Amygdala (tissue), 56 donors: ENCODE measurements at regions not wholly inside any gene's neighbourhood (a gene's known extent, or its start where the extent isn't known, plus 50 kb on each side); places are given as distances from the start of the nearest gene placed in this dataset.

Experiments used
- DNase-seq, 56 donors: peaks; one replicate each; lab custom pipeline; 2025; lab: John Stamatoyannopoulos, UW

DNA sequence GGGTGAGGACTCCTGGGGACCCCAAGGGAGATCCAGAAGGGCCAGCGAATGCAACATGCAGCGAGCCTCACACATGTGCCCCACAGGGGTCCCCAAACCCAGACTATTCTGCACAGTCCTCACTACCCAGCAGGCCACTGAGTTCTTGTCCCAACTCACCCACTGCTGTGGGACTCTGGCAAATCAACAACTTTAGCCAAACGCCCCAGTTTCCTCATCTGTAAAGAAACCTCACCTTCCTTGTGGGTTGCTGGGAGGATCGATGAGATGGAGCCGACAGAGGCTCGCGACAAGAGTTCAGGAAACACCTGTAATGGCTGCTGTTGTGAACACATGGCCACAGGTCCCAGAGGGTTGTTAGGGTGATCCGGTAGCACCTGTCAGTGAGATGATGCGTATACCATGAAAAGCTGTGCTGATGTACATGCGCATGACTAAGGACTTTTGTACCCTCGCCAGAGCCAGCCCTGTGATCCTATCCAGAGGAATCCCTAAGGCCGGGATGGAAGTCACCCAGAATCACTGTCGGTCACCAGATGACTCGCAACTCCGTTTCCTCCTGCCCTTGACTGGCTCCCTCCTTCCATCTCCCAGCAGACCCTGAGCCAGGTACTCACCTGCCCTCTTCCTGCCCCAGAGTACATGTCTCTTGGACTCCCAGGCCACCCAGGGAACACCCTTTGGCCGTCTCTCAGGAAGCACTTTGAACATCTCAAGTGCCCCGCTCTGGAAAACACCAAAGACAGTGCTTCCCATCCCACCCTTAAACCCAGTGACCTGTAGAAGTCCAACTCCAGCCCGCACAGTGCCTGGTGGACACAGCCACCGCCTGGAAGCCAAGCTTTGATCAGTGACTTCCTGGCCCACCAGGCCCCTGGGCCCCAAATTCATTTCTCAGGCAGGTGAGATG, 103.3 kb upstream of the ID2 start:
- DNase-seq, result no peak

- no peak for DNase-seq
These were observed 102.3 kb upstream of the ID2 start for GRCh38 chr2:8579485-8580085.

GRCh38 chr2:8580316-8581233, 101.3 kb upstream of the ID2 start:
- DNase-seq, result no peak

DNA sequence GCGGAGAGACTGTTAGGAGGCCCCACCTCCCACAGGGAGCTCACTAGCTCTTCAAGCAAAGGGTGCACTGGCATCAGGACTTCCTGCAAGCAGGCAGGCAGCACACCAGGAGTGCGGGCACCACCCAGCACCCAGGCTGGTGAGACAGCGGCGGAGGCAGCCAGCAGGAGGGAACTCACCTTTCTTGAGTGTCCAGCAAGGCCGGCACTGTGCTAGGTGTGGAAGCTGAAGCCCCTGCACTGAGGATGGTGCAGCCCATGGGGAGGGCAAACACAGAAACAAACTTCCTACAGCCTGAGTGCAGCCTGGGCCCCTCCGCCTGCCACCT, 100.7 kb upstream of the ID2 start:
- DNase-seq, result no peak

DNA sequence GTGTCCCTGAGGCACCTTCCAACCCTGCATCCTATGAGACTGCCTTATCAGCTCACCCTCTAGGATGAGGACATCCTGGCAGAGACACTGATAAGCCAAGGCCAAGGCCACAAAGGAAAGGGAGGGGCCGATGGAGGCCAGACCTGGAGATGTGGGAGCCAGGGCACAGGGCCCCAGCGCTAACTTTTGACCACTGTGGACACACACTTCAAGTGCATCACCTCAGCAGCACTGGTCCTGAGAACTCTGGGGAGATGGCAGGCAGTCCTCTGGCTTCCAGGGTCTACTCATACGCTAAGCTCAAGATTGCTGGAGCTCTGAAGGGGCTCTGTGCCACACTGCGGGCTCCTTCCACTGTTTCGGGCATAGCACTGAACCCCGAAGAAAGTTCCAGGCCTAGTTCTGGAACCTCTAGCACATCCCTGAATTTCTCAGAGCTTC, 100.2 kb upstream of the ID2 start:
- DNase-seq, result no peak

GRCh38 chr2:8582191-8582590, 99.7 kb upstream of the ID2 start:
- no peak for DNase-seq

DNA sequence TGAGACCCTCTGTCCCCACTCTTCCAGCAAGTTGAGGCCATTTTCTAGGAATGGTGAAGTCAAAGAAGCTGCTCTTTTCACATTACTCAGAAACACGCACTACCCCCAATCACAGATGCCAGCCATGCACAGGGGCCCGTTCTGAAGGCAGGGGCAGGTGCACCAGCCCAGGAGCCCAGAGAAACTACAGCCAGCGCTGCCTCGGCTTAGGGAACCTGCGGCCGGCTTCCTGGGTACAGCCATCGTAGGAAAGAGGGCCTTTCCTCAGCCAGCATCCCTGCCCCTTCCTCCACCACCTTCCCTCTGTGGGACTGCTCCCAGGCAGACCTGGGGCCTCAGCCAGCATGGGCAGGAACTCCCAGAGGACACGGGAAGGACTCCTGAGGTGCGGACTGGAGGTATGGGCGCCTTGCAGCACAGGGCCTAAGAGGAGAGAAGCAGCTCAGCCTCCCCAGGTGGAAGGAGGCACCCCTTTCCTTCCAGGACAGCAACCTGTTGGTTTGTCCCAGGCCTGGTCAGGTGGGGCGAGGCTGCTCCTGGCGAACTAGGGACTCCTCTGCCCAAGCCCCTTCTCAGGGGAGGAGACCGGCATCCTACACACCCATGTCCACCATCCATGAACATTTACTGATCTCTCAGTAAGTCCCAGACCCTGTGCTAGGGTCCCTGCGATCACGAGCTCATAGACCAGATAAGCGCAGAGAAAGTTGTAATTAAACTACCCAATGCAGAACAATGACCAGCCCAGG, 99.0 kb upstream of the ID2 start:
- no peak for DNase-seq

- peak in 43 of 56 donors; percentile 22 to 78 (median 55) for DNase-seq
These were observed 98.3 kb upstream of the ID2 start for GRCh38 chr2:8583400-8584173.

- DNase-seq, result no peak
These were observed 97.4 kb upstream of the ID2 start for GRCh38 chr2:8584174-8585066.

GRCh38 chr2:8586457-8587051, 95.3 kb upstream of the ID2 start:
- DNase-seq, result no peak

- DNase-seq, result no peak
These were observed 94.5 kb upstream of the ID2 start for GRCh38 chr2:8587251-8587791.

DNA sequence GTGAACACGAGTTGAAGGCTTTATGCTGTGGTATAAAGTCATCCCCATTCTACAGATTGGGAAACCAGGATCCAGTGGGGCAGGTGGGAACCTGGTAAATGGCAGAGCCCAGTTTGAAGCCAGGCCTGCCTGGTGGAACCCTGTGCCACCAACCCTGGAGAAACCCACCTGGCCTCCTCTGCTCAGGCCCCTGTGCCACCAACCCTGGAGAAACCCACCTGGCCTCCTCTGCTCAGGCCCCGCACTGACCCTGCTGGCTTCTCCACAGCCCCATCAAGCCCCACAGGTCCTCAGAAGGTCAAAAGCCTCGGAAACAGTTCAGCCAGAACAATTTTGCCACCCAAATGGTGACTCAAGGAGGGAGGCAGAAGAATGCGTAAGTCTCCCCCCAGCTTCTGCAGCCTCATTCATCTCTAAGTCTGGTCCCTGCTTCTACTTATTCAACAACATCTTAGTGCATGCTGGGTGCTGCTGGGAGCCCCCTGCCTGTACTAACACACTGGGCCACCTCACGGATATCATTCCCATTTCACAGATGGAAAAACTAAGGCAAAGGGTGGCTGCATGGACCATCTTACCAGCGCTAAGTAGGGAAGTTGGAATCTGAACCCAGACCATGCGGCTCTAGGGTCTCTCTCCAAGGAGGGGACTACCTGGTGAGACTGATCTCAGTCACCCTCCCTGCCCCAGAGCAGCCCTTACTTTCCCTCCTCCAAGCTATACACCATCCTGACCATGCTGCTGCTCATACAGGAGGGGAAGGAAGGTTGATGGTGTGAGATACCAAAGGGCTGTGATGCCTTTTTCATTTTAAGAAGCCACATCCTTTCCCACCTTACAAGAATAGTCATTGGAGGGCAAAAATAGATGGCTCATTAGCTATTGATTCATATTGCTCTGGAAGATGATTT, 93.7 kb upstream of the ID2 start:
- DNase-seq, result no peak

DNA sequence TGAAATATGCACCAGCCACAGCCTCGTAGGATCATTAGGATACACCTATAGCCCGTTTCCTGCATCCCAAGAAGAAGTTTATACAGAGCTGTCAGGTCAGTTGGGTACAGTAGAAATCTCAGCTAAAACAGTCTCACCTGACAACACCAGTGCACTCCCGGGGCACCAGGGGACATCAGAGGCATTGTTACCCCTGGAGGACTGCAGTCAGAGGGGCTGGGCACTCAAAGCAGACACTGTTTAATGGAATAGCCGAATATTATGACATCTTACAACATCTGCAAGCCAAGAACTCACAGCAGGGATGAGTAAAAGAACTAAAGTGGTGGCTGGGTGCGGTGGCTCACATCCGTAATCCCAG, 93.0 kb upstream of the ID2 start:
- DNase-seq, result no peak

- DNase-seq, result no peak
These were observed 92.1 kb upstream of the ID2 start for GRCh38 chr2:8589721-8590120.

DNA sequence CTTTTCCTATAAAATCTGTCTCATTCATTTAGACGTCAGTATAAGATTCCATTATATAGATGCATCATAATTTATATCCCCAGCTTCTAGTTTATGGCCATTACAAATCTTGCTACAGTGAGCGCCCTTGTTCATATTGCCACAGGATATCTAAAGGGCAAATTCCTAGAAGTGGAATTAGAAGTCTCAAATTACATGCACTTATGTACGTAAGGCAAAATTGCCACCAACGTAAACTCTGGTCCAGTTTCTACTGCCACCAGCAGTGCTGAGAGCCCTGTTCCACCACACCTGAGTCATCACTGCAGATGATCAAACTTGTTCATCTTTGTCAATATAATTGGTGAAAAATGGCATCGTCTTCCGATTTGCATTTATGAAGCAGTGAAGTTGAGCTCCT, 90.9 kb upstream of the ID2 start:
- no peak for DNase-seq

DNA sequence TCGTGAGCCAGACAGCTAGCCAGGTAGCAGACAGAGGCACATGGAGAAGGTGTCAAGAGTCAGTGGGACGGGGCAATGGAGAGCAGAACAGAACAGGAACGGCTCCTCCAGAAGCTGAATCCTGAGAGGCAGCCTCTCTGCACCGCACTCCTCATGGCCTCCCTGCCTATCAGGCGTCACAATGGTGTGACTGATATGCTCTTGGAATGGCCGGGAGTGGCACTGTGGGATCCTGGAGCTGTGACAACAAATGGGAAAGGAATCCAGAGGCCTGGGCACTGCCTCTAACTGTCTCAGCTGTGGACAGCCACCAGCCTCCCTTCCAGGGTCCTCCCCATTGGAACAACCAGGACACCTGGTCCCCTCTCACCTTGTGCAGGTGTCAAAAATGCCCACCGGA, 89.1 kb upstream of the ID2 start:
- no peak for DNase-seq

GRCh38 chr2:8593243-8593642, 88.6 kb upstream of the ID2 start:
- DNase-seq, result no peak
